ENCODE measurements at regions not wholly inside any gene's neighbourhood (a gene's known extent, or its start where the extent isn't known, plus 50 kb on each side); places are given as distances from the start of the nearest gene placed in this dataset.

DNA sequence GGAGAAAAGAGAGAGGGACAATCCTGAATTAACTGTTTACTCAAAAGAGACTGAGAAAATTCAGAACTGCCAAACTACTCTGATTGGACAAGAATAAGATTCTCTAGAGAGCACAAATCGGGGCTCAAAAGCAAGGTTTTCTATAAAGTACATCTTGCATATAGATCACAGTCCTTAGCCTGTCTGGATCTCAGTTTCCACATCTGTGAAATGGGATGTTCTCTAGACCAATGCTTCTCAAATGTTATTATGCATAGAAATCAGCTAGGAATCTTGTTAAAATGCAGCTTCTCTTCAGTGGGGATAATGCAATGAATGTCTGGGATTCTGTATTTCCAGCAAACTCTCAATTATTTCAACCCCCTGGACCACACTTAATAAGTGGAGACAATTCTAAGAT is 231.6 kb downstream of the ESM1 start (continued):
- TF ChIP-seq, protein P1, sequence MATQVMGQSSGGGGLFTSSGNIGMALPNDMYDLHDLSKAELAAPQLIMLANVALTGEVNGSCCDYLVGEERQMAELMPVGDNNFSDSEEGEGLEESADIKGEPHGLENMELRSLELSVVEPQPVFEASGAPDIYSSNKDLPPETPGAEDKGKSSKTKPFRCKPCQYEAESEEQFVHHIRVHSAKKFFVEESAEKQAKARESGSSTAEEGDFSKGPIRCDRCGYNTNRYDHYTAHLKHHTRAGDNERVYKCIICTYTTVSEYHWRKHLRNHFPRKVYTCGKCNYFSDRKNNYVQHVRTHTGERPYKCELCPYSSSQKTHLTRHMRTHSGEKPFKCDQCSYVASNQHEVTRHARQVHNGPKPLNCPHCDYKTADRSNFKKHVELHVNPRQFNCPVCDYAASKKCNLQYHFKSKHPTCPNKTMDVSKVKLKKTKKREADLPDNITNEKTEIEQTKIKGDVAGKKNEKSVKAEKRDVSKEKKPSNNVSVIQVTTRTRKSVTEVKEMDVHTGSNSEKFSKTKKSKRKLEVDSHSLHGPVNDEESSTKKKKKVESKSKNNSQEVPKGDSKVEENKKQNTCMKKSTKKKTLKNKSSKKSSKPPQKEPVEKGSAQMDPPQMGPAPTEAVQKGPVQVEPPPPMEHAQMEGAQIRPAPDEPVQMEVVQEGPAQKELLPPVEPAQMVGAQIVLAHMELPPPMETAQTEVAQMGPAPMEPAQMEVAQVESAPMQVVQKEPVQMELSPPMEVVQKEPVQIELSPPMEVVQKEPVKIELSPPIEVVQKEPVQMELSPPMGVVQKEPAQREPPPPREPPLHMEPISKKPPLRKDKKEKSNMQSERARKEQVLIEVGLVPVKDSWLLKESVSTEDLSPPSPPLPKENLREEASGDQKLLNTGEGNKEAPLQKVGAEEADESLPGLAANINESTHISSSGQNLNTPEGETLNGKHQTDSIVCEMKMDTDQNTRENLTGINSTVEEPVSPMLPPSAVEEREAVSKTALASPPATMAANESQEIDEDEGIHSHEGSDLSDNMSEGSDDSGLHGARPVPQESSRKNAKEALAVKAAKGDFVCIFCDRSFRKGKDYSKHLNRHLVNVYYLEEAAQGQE (IDR thresholded peaks at IDR 0.05; ENCODE audit: unreplicated experiment) = no peak
- TF ChIP-seq EZH2 (IDR thresholded peaks at IDR 0.05; ENCODE audit: low read depth, unreplicated experiment) (no peak), CREB1 (CRISPR knock-in tag; IDR thresholded peaks at IDR 0.05; ENCODE audit: low read depth) (no peak), ZNF114 (CRISPR knock-in tag; IDR thresholded peaks at IDR 0.05) (no peak)

DNA sequence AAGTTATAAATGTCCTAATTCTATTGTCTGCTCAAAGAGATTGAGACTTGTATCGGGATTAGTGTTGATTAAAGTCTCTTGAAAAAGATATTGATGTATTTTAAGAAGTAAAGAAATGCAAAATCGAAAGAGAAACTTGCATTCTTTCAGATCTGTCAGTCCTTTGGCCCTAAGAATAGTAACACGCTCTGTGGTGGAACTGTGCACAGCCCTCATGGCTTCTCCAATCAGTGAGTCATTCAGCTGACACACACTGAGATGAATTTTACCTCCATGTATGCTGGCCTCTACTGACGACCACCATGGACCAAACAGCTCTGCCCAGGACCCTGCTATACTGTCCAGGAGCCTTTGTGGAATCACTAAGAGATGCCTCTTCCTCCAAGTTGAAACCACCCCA is 232.4 kb downstream of the ESM1 start:
- no peaks in the 10 kb centered on the region for H3F3A ChIP-seq (replicated peaks; ENCODE audit: low read depth)
- DNase-seq (ENCODE audit: low spot score) = no peak
- ATAC-seq = no peak

More for the DNA sequence above, 232.4 kb downstream of the ESM1 start:
- Histone ChIP-seq H3K27me3 (ENCODE audit: insufficient read depth) (no peaks in the 10 kb centered on the region), H3K4me1 (ENCODE audit: insufficient read depth) (no peaks in the 10 kb centered on the region), H3K36me3 (ENCODE audit: insufficient read depth) (no peaks in the 10 kb centered on the region), H3K9me2 (ENCODE audit: insufficient read depth) (no peaks in the 10 kb centered on the region), H4K20me1 (replicated peaks; ENCODE audit: insufficient read depth) (no peaks in the 10 kb centered on the region), H3K27ac (ENCODE audit: low read depth) (no peak overlapping the region), H3K79me2 (replicated peaks; ENCODE audit: insufficient read depth) (no peaks in the 10 kb centered on the region), H3K4me2 (no peak overlapping the region), H3K4me3 (no peak overlapping the region), H2AFZ (no peak overlapping the region)
- Mint-ChIP-seq H3K4me3 (no peak overlapping the region), H3K36me3 (ENCODE audit: low read depth) (no peaks in the 10 kb centered on the region), H3K9me3 (no peaks in the 10 kb centered on the region), H3K4me1 (no peaks in the 10 kb centered on the region), H3K27me3 (ENCODE audit: insufficient read depth, low read depth, poor library complexity) (no peaks in the 10 kb centered on the region), H3K27ac (no peak overlapping the region)
- TF ChIP-seq CREB1 (CRISPR knock-in tag; IDR thresholded peaks at IDR 0.05; ENCODE audit: low read depth) (no peak), ZNF114 (CRISPR knock-in tag; IDR thresholded peaks at IDR 0.05) (no peak), JUNB (IDR thresholded peaks at IDR 0.05; ENCODE audit: unreplicated experiment) (no peak), STAT1 (IDR thresholded peaks at IDR 0.05; ENCODE audit: unreplicated experiment) (no peak), EZH2phosphoT487 (IDR thresholded peaks at IDR 0.05; ENCODE audit: unreplicated experiment) (no peak), NANOG (IDR thresholded peaks at IDR 0.05; ENCODE audit: borderline replicate concordance) (no peak), ZNF331 (CRISPR knock-in tag; IDR thresholded peaks at IDR 0.05; ENCODE audit: low read depth) (no peak), EZH2 (IDR thresholded peaks at IDR 0.05; ENCODE audit: low read depth, unreplicated experiment) (no peak)
- TF ChIP-seq, protein P2, sequence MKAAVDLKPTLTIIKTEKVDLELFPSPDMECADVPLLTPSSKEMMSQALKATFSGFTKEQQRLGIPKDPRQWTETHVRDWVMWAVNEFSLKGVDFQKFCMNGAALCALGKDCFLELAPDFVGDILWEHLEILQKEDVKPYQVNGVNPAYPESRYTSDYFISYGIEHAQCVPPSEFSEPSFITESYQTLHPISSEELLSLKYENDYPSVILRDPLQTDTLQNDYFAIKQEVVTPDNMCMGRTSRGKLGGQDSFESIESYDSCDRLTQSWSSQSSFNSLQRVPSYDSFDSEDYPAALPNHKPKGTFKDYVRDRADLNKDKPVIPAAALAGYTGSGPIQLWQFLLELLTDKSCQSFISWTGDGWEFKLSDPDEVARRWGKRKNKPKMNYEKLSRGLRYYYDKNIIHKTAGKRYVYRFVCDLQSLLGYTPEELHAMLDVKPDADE (IDR thresholded peaks at IDR 0.05) = no peak
- TF ChIP-seq, protein P1 (IDR thresholded peaks at IDR 0.05; ENCODE audit: unreplicated experiment) = no peak
- TF ChIP-seq, protein P3, sequence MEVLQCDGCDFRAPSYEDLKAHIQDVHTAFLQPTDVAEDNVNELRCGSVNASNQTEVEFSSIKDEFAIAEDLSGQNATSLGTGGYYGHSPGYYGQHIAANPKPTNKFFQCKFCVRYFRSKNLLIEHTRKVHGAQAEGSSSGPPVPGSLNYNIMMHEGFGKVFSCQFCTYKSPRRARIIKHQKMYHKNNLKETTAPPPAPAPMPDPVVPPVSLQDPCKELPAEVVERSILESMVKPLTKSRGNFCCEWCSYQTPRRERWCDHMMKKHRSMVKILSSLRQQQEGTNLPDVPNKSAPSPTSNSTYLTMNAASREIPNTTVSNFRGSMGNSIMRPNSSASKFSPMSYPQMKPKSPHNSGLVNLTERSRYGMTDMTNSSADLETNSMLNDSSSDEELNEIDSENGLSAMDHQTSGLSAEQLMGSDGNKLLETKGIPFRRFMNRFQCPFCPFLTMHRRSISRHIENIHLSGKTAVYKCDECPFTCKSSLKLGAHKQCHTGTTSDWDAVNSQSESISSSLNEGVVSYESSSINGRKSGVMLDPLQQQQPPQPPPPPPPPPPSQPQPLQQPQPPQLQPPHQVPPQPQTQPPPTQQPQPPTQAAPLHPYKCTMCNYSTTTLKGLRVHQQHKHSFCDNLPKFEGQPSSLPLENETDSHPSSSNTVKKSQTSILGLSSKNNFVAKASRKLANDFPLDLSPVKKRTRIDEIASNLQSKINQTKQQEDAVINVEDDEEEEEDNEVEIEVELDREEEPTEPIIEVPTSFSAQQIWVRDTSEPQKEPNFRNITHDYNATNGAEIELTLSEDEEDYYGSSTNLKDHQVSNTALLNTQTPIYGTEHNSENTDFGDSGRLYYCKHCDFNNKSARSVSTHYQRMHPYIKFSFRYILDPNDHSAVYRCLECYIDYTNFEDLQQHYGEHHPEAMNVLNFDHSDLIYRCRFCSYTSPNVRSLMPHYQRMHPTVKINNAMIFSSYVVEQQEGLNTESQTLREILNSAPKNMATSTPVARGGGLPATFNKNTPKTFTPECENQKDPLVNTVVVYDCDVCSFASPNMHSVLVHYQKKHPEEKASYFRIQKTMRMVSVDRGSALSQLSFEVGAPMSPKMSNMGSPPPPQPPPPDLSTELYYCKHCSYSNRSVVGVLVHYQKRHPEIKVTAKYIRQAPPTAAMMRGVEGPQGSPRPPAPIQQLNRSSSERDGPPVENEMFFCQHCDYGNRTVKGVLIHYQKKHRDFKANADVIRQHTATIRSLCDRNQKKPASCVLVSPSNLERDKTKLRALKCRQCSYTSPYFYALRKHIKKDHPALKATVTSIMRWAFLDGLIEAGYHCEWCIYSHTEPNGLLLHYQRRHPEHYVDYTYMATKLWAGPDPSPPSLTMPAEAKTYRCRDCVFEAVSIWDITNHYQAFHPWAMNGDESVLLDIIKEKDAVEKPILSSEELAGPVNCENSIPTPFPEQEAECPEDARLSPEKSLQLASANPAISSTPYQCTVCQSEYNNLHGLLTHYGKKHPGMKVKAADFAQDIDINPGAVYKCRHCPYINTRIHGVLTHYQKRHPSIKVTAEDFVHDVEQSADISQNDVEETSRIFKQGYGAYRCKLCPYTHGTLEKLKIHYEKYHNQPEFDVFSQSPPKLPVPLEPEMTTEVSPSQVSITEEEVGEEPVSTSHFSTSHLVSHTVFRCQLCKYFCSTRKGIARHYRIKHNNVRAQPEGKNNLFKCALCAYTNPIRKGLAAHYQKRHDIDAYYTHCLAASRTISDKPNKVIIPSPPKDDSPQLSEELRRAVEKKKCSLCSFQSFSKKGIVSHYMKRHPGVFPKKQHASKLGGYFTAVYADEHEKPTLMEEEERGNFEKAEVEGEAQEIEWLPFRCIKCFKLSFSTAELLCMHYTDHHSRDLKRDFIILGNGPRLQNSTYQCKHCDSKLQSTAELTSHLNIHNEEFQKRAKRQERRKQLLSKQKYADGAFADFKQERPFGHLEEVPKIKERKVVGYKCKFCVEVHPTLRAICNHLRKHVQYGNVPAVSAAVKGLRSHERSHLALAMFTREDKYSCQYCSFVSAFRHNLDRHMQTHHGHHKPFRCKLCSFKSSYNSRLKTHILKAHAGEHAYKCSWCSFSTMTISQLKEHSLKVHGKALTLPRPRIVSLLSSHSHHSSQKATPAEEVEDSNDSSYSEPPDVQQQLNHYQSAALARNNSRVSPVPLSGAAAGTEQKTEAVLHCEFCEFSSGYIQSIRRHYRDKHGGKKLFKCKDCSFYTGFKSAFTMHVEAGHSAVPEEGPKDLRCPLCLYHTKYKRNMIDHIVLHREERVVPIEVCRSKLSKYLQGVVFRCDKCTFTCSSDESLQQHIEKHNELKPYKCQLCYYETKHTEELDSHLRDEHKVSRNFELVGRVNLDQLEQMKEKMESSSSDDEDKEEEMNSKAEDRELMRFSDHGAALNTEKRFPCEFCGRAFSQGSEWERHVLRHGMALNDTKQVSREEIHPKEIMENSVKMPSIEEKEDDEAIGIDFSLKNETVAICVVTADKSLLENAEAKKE (CRISPR knock-in tag; IDR thresholded peaks at IDR 0.05) = no peak

All from GM23338 (cell line).